Neural cell (in vitro differentiated cells): ENCODE measurements at regions not wholly inside any gene's neighbourhood (a gene's known extent, or its start where the extent isn't known, plus 50 kb on each side); places are given as distances from the start of the nearest gene placed in this dataset.

Experiments used
- H2AFZ ChIP-seq: fragments of 200-600, 300-800 bp; sonication (generic), shearing (Covaris generic); 2 replicates; pipeline ENCODE4 v1.6.0; 2014; ENCODE audit warnings: low read depth, mild to moderate bottlenecking, antibody characterized with exemption, low read length, moderate library complexity
- H3F3A ChIP-seq: fragments of 200-600 bp; shearing (Covaris generic); 2 replicates; pipeline ENCODE4 v1.6.1; 2016; ENCODE audit warnings: mild to moderate bottlenecking, moderate library complexity, mixed read lengths, antibody characterized with exemption, low read length; ENCODE audit not compliant: insufficient read depth, poor library complexity, severe bottlenecking
- H3K27ac ChIP-seq: fragments of 200-600, 300-800 bp; sonication (generic), shearing (Covaris generic); 2 replicates; pipeline ENCODE4 v1.5.1; 2014; ENCODE audit warnings: mild to moderate bottlenecking, low read length, moderate library complexity
- H3K27me3 ChIP-seq: fragments of 300-800, 200-600 bp; sonication (generic), shearing (Covaris generic); 2 replicates; pipeline ENCODE4 v1.6.0; 2014; ENCODE audit warnings: mild to moderate bottlenecking, low read depth, low read length, moderate library complexity; ENCODE audit not compliant: insufficient read depth
- H3K36me3 ChIP-seq: fragments of 300-800, 200-600 bp; sonication (generic), shearing (Covaris generic); 2 replicates; pipeline ENCODE4 v1.5.1; 2014; ENCODE audit warnings: mild to moderate bottlenecking, antibody characterized with exemption, low read length, moderate library complexity; ENCODE audit not compliant: insufficient read depth
- H3K4me2 ChIP-seq: fragments of 300-800, 200-600 bp; sonication (generic), shearing (Covaris generic); 2 replicates; pipeline ENCODE4 v1.6.0; 2014; ENCODE audit warnings: mild to moderate bottlenecking, low read length
- H3K4me3 ChIP-seq: fragments of 300-800, 200-600 bp; sonication (generic), shearing (Covaris generic); 2 replicates; pipeline ENCODE4 v1.5.1; 2014; ENCODE audit warnings: mild to moderate bottlenecking, low read length, moderate library complexity
- H3K79me2 ChIP-seq: fragments of 200-600 bp; shearing (Covaris generic); replicated peaks from 2 replicates; pipeline ENCODE4 v1.6.0; 2014; ENCODE audit warnings: mild to moderate bottlenecking, low read length, moderate library complexity; ENCODE audit not compliant: insufficient read depth
- H3K9ac ChIP-seq: fragments of 300-800, 200-600 bp; sonication (generic), shearing (Covaris generic); 2 replicates; pipeline ENCODE4 v1.6.1; 2016; ENCODE audit warnings: mild to moderate bottlenecking, low read length, mixed read lengths
- H3K9me2 ChIP-seq: fragments of 200-600 bp; shearing (Covaris generic); 2 replicates; pipeline ENCODE4 v1.6.1; 2016; ENCODE audit warnings: mild to moderate bottlenecking, low read length, mixed read lengths; ENCODE audit not compliant: insufficient read depth
- H3K9me3 ChIP-seq: fragments of 200-600, 300-800 bp; sonication (generic), shearing (Covaris generic); 2 replicates; pipeline ENCODE4 v1.6.1; 2016; ENCODE audit warnings: mild to moderate bottlenecking, mixed run types, low read length, moderate library complexity, mixed read lengths
- H4K20me1 ChIP-seq: fragments of 200-600 bp; shearing (Covaris generic); 2 replicates; pipeline ENCODE4 v1.6.1; 2016; ENCODE audit warnings: mild to moderate bottlenecking, mixed run types; ENCODE audit not compliant: insufficient read depth
- CTCF ChIP-seq: fragments of 450-650 bp; IDR thresholded peaks from 2 replicates; pipeline ENCODE4 v1.5.1; 2014; ENCODE audit warnings: antibody characterized with exemption, mild to moderate bottlenecking, moderate library complexity; ENCODE audit not compliant: poor library complexity, severe bottlenecking
- EP300 ChIP-seq: fragments of 450-650 bp; conservative IDR thresholded peaks from 2 replicates; pipeline ENCODE4 v1.6.1; 2014; ENCODE audit warnings: antibody characterized with exemption, mild to moderate bottlenecking, moderate library complexity; ENCODE audit not compliant: poor library complexity, severe bottlenecking
- EZH2 ChIP-seq: fragments of 200-600, 300-800 bp; shearing (Covaris generic), sonication (generic); IDR thresholded peaks from 2 replicates; pipeline ENCODE4 v1.6.1; 2014; ENCODE audit warnings: antibody characterized with exemption, low read length, borderline replicate concordance, mild to moderate bottlenecking; ENCODE audit not compliant: insufficient read depth, poor library complexity, severe bottlenecking
- MXI1 ChIP-seq: fragments of 450-650 bp; conservative IDR thresholded peaks from 2 replicates; pipeline ENCODE4 v1.6.1; 2014; ENCODE audit warnings: antibody characterized with exemption, mild to moderate bottlenecking; ENCODE audit not compliant: poor library complexity, severe bottlenecking
- POLR2AphosphoS5 ChIP-seq: IDR thresholded peaks from 2 replicates; pipeline ENCODE4 v1.6.1; 2012
- RAD21 ChIP-seq: fragments of 450-650 bp; conservative IDR thresholded peaks from 2 replicates; pipeline ENCODE4 v1.6.1; 2014; ENCODE audit warnings: antibody characterized with exemption, mild to moderate bottlenecking, moderate library complexity
- REST ChIP-seq: IDR thresholded peaks from 2 replicates; pipeline ENCODE4 v1.6.1; 2012; ENCODE audit warnings: borderline replicate concordance
- SMC3 ChIP-seq: fragments of 450-650 bp; conservative IDR thresholded peaks from 2 replicates; pipeline ENCODE4 v1.6.1; 2014; ENCODE audit warnings: antibody characterized with exemption, mild to moderate bottlenecking, moderate library complexity; ENCODE audit not compliant: poor library complexity
- TAF1 ChIP-seq: IDR thresholded peaks from 2 replicates; pipeline ENCODE4 v1.6.1; 2012; ENCODE audit warnings: low read depth

- Histone ChIP-seq H4K20me1 (no peaks in the 10 kb centered on the region), H3K9me3 (no peaks in the 10 kb centered on the region), H3F3A (no peaks in the 10 kb centered on the region), H3K27me3 (no peaks in the 10 kb centered on the region), H3K4me2 (no peak overlapping the region), H3K79me2 (no peaks in the 10 kb centered on the region), H2AFZ (no peak overlapping the region), H3K27ac (no peak overlapping the region), H3K36me3 (no peaks in the 10 kb centered on the region), H3K9me2 (no peaks in the 10 kb centered on the region), H3K4me3 (no peak overlapping the region), H3K9ac (no peak overlapping the region)
- TF ChIP-seq RAD21: no peak
- no peak for TF ChIP-seq EP300
- TF ChIP-seq EZH2: no peak
- no peak for TF ChIP-seq REST
- TF ChIP-seq MXI1: no peak
- no peak for TF ChIP-seq SMC3
- no peak for TF ChIP-seq POLR2AphosphoS5
- TF ChIP-seq CTCF: no peak
- TF ChIP-seq TAF1: no peak
Measured at GRCh38 chr3:162777118-162777517, 1280.5 kb downstream of the OTOL1 start.

GRCh38 chr3:162780313-162780712, 1283.7 kb downstream of the OTOL1 start:
- Histone ChIP-seq H3K9me3 (no peaks in the 10 kb centered on the region), H2AFZ (no peak overlapping the region), H3K27ac (no peak overlapping the region), H3K9me2 (no peaks in the 10 kb centered on the region), H3K9ac (no peak overlapping the region), H3K4me3 (no peak overlapping the region), H3F3A (no peaks in the 10 kb centered on the region), H3K79me2 (no peaks in the 10 kb centered on the region), H4K20me1 (no peaks in the 10 kb centered on the region), H3K36me3 (no peaks in the 10 kb centered on the region), H3K27me3 (no peaks in the 10 kb centered on the region), H3K4me2 (no peak overlapping the region)
- no peak for TF ChIP-seq POLR2AphosphoS5
- no peak for TF ChIP-seq CTCF
- TF ChIP-seq RAD21: no peak
- TF ChIP-seq SMC3: no peak
- no peak for TF ChIP-seq EP300
- no peak for TF ChIP-seq MXI1
- no peak for TF ChIP-seq TAF1
- TF ChIP-seq REST: no peak
- no peak for TF ChIP-seq EZH2
